HG02943 (cell line): ENCODE measurements at regions not wholly inside any gene's neighbourhood (a gene's known extent, or its start where the extent isn't known, plus 50 kb on each side); places are given as distances from the start of the nearest gene placed in this dataset.

Source experiments
- ATAC-seq: cut with Tn5 transposase; IDR thresholded peaks from one replicate; pipeline ENCODE4 v1.9.1; 2021; ENCODE audit warnings: mild to moderate bottlenecking, low read depth, moderate library complexity; ENCODE audit not compliant: unreplicated experiment

DNA sequence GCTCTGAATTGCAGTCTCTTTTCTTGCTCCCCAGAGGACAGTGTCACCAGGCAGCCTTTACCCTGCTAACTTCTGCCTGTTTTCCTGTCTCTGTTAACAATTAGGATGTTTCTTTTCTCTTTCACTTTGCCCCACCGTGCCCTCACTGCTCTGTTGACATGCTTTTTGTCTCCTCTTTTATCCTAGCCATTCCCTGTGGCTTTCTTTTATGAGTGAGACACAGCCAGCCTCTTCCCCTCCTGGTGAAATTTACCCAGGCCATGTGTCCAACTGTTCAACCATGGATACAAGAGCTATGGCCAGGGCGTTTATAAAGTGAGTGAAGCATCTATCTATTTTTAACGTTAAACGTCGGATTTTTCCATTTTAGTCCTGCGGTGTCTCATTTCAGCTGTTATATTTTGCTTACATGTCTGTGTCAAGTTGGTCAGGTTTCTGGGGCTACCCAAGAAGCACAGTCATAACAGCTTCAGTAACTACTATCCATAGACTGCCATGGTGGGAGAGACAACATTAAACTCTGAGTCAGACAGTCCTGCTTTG, 443.2 kb upstream of the AZI2 start:
- ATAC-seq = no peak

DNA sequence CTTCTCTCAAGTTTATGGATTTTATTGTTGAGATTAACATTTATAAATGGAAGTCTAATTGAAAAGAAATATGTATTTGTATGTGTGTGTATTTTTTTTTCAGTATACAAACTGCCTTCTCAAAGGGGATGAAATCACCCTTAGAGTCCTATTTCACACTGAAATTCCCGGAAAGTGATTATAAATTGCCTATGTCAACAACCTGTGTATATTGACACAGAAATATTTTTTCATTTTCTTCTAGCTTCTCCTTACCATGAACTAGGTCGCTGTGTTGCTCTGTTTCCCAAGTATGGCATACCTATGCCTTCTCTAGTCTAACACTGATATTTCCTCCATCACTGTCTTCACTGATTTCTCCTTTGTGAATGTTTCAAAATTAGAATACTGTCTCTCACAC, 444.0 kb upstream of the AZI2 start:
- no peak for ATAC-seq

DNA sequence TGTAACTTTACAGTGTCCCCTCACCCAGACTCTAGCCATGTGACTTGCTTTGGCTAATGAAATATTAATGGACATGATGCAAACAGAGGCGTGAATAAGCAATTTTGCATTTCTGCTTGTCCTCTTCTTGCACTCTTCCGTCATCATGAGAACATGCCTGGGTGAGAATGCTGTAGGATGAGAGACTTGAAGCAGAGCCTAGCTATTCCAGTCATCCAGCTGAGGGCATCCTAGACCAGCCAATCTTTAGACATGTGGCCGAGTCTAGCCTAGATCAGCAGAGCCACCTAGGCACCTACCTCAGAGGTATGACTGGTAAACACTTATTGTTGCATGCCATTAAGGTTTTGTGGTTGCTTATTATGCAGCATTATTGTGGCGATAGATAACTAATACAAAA, 450.5 kb upstream of the AZI2 start:
- no peak for ATAC-seq

DNA sequence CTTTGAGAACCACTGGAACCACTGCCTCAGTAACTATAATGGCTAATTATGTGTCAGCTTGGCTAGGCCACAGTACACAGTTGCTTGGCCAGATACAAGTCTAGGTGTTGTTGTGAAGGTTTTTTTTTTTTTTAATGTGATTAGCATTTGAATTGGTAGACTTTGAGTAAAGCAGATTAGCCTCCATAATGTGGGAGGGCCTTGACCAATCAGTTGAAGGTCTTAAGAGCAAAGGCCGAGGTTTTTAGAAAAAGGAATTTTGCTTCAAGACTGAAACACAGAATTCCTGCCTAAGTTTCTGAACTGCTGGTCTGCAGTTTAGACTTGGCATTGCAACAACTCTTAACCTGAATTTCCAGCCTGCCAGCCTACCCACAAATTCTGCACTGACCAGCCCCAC, 451.6 kb upstream of the AZI2 start:
- no peak for ATAC-seq

DNA sequence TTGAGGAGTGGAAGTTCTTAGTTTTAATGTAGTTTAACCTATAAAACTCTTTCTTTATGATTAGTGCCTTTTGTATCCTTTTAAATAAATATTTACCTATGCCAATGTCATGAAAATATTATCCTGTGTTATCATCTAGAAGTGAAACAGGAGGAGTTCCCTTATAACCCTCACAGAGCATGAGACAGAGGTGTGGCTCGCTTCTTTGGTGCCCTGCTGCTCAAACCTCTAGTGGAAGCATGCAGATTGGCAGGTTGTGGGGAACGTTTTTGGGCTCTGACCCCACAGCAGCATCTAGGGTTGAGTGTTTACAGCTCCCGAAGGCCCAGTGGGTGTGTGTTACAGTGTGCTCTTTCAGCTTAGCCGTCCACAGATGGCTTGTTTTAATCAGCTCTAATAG, 459.4 kb upstream of the AZI2 start:
- no peak for ATAC-seq

DNA sequence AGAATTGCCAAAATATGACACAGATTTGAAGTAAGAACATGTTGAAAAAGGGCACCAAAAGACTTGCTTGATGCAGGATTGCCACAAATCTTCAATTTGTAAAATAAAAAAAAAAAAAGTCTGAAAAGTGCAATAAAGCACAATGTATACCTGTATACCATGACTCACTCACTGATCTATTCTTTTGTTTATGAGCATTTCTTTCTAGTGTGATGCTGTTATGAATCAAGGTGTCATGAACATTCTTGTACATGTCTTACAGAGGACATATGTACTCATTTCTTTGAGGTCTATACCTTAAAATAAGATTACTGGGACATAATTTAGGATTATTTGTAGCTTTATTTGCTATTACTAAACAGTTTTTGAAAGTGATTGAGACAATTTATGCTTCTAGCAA, 464.9 kb upstream of the RBMS3 start:
- no peak for ATAC-seq

DNA sequence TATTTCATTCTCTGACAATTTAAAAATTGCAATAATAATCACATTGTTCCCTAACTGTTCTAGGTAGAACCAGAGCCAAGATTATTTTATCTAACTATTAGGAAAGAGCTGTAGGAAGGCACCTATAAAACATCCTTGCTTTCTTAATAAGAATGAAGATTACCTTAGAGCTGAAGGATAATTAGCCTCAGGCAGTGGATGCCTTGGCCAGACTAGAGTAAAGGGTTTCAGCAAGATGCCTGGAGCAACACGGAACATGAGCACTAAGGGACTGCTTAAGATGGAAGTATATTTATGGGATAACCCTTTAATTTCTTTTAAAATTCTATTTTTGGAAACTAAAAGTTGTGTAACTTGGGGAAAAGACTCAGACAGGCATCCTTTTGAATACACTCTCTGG, 456.6 kb upstream of the RBMS3 start:
- ATAC-seq = no peak

DNA sequence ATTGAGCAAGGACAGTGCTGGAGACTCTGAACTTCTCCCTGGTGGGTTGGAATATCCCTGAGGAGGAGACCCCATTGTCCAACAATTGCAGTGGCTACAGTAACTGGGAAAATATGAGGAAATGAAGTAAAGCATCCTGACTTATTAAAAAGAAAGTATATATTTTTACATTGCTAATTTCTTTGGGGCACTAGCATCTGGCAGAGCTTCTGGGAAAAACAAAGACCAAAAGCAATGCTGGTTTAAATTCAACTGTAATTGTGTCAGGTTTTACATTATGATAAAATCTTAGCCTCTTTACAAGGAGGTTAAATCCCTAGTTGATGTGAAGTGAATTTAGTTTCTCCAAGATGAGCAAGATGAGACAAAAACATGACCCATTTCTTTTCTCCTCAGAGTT, 454.0 kb upstream of the RBMS3 start:
- no peak for ATAC-seq

DNA sequence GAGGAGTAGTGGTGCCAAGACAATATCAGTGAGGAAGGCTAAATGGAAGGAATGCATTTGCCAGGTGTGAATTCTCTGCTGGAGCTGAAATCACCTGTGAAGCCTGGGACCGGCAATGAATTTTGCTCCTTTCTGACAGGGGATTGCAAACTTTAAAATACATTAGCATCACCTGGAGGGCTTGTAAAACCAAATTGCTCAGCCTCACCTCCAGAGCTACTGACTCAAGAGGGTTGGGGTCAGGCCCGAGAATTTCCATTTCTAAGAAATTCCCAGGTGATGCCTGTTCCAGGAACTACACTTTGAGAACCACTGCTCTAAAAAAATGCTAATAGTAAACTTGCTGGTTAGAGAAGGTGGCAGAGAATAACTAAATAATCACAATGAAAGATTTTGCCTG, 445.6 kb upstream of the RBMS3 start:
- no peak for ATAC-seq

DNA sequence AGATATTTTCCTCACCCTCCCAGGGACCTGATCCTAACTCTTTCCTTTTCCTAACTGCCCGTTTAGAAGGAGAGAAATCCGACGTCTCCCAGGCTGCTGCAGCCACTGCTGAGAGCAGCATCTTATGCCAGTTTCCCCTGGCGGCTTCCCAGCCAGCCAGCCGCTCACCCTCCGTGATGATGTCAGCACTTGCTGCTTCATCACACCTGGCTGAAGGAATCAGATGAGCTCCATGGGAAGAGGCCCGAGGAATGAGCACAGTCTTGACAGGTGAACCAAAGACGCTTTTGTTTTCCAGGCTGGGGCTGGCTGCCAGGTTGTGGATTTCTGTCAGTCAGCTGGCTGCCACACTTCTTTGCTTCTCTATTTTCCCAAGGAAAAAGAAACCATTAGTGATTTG, 445.1 kb upstream of the RBMS3 start:
- no peak for ATAC-seq

DNA sequence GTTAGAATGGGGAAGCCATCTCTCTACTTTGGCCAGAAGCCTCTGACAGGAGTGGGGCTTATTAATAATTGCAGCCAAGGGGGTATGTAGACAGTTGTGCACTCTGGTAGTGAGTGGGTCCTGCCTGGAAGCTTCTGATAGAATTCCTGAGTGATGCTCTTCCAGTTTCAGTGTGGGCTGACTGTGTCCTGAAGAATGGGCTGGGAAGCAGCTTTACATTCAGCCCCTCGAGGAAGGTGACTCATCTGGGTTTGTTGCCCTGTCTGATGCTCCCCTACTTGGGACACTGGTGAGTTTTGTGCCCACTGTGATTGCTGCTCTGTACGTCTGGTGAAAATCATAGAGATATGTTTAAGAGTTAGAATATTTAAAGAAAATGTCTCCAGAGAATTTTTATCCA, 444.7 kb upstream of the RBMS3 start:
- no peak for ATAC-seq

DNA sequence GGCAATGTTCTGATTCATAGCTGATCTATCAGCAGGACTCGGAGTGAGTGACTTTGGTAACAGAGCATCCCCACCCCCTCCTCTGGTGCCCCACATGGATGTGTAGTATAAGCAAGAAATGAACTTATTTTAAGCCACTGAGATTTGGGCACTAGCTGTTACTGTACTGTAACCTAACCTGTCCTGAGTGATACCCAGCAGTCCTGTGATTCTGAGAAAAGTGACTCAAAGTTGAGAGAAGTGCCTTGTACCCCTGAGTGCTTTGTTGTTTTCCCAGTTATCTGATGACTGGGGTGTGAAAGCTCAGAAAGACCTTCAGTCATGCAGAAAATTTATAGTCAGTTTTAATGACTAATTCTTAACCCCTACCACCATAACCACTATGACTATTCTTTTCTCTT, 439.9 kb upstream of the RBMS3 start:
- ATAC-seq = no peak

DNA sequence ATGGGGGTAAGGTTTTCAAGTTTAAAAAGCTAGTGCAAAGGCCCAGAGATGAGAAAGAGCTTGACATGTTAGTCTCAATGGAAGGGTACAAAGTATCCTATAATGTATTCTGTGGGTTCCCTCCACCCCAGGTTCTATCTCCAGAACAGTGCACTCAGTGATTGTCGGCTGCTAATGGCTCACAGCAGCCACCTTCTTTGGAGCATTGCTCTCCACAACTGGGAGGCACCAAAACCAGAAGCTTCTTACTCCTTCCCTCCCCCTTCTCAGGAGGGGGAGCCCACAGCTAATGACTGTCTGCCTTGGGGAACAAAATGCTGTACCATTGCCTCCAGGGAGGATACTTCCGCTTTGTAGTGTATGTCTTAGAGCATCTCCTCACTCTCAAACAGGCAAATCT, 439.4 kb upstream of the RBMS3 start:
- no peak for ATAC-seq

DNA sequence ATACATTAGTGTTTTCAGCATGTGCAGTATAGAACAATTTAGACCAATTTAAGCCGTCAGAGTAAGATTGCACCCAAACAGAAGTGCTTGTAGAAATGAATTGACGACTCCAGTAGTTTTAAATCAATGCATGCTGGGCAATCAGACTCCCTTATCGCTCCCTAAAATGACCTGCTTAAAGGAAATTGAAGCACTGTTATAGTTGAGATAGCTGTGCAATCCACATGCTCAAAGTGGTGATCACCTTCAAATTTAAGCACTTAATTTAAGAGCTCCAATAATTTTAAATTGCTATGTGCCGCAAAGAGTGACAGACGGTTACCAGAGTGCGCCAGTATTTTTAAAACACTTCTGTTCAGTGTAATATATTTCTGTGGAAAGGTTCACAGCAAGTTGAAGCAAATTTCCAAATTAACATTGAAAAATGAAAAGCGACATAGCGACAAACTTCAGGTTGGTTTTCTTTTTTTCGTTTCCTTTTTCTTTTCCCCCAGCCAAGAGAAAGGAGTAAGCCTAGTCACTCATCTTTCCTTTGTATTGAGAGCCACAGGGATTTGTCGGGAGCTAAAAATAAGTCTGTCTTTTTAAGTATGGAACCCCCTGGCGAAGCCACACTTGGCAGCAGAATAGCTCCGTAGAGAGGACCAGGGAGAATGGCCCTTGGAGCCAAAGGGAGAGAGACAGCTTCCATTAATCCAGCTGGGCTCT, 436.4 kb upstream of the RBMS3 start:
- ATAC-seq = no peak

DNA sequence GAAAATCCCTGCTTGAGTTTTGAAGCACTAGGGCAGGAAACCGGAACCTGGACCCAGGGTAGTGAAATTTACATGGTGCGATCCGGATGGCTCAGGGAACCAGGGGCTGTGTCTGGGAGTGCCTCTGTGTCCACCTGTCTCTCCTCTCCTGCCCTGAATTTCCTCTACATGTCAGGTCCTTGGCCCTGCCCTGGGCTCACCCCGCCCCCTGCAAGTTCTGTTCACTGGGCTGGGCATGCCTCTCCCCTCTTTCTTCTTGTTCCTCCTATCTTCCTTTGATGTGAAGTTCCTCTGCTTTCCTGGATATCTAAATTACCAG, 435.9 kb upstream of the RBMS3 start:
- ATAC-seq = no peak

DNA sequence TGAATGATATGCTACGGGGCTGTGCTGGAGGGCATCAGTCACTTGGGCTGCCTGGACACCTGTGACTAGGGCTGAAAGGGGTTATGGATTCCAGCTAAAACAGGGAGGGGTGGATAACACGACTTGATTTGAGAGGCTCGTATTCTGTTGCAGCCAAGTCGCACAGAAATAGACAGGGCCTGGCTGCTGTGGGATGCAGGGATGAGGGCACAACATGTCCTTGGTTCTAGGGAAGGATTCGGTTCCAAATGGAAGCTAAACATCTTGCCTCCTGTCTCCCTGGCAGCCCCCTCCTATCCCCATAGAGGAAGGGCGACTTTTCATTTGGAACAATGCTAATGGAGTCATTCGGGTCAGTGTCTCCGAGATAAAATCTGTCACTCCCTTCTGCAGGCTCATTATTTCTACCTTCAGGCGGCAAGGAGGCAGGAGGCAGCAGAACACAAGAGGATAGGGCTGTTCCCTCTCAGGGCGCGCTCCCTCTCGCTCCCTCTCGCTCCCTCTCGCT, 433.8 kb upstream of the RBMS3 start:
- no peak for ATAC-seq

DNA sequence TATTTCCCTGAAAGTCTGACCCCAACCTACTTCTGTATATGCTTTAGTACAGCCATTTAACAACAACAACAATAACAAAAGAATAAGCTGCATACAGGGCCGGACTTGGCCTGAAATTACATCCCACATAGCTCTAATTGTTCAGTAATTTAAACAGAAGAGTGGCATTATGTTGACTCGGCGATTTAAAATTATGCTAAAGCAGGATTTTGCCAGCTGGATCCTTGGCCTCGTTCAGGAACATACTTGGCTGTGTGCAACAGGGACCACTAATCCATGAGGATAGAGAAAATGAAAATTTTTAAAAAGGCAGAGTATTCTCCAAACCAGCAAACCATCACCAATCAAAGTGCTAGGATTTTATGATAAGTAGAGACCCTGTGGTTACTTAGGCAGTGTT, 433.1 kb upstream of the RBMS3 start:
- no peak for ATAC-seq

DNA sequence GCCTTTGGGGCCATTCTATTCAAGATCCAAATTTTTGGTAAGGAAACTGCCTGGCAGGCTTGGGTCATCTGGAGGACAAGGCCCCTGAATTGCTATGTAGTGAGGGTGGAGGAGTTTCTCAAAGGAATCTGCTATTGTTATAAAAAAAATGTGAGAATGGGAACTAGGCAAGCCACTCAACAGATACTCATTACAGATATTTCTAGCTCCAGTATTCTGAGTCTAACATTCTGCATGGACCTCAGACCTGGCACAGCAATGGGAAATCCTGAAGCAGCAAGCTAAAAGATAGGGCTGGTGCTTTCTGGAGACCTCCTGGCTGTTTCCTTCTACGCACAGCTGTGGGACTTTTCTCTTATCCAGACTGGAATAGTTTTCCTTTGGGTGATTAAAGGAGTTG, 430.7 kb upstream of the RBMS3 start:
- no peak for ATAC-seq

DNA sequence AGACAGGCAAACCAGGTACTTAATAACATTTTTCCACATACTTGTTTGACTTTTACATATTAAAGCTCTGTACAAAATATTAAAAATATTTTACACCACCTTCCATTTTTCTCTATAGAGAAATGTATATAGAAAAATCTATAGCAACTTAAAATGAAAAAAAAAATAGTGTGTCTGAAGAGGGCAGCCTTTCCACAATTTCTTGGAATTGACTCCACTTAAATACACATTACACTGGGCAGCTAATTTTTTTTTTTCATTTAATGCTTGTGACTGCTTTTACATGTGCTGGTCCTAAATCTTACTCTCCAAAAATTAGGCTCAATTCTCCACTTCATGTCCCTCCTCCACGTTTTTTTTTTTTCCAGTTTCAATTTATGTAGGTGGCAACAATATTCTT, 427.0 kb upstream of the RBMS3 start:
- ATAC-seq = no peak

DNA sequence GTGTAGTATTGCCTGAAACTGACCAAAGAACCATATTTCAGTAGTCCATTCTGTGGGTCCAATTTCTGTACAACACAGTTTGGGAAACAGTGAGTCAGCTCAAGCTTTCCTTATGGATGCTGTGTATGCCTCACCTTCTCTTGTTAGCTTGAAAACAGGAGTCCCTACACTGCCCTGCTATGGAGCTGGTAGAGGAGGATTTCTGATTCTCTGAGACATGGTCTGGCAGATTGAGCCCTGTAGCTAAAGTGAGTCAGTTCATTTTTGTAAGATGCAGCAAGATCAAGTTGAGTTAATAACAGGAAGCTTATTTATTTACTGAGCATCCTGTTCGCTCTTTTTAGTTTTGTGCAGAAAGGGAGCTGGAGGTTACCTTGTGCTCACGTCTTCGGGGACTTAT, 424.1 kb upstream of the RBMS3 start:
- no peak for ATAC-seq

DNA sequence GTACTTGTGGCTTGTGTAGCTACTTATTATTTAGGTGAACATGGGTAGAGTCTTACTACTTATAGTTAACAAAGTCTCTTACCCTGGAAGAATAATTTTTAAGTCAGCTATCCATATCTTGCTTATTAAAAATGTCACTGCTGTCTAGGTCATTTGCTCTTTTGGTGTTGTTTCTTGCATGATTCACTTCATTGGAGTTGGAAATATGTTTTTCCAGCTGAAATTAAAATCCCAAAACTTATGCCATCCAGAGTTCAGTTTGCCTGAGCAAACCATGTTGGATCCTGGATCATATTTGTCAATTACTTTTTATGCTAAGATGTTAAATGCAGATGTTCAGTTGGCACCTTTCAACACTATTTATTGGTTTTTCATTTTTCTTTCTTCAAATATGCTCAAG, 421.0 kb upstream of the RBMS3 start:
- no peak for ATAC-seq

DNA sequence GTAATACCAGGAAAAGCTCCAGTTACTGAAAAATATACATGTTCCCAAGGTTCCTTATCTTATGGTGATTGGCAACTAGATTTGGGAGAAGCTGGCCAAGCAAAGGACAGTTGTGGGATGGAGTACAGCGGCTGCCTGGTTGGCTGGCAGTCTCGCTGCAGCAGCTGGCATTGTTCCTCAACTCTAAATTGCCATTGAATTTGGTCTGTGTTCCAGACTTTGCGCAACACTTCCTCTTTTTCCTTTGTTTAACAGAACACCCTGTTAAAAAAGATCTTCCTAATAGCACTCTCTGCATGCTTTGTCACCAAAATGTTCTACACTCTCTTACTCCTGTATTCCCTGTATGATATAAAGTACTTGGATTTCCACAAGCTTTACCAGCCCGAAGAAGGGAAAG, 420.6 kb upstream of the RBMS3 start:
- ATAC-seq = no peak

DNA sequence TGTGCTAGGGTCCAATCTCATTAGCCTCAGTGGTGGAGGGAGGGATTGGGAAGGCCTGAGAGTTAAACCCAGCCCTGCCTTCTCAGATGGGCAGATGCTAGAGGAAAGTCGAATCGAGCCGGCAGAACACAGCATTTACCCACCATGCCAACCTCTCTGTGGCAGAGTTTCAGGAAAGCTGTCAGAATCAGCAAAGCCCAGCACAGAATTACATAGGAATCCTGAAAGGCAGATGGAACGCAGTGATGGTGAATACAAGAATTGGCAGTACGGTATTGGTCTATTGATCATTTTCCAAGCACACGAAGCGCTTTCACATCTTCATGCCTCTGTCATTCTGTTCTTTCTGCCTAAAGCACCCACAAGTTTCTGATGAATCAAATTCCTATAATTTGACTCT, 417.7 kb upstream of the RBMS3 start:
- no peak for ATAC-seq
